HG03196 (cell line): ENCODE measurements at regions not wholly inside any gene's neighbourhood (a gene's known extent, or its start where the extent isn't known, plus 50 kb on each side); places are given as distances from the start of the nearest gene placed in this dataset.

ENCODE experiments used
- ATAC-seq: cut with Tn5 transposase; IDR thresholded peaks from one replicate; pipeline ENCODE4 v1.9.1; 2021; ENCODE audit not compliant: unreplicated experiment

- ATAC-seq, result no peak
These were observed 133.6 kb upstream of the C1orf174 start for GRCh38 chr1:4033713-4034112.

- no peak for ATAC-seq
These were observed 134.3 kb upstream of the C1orf174 start for GRCh38 chr1:4034318-4034887.

DNA sequence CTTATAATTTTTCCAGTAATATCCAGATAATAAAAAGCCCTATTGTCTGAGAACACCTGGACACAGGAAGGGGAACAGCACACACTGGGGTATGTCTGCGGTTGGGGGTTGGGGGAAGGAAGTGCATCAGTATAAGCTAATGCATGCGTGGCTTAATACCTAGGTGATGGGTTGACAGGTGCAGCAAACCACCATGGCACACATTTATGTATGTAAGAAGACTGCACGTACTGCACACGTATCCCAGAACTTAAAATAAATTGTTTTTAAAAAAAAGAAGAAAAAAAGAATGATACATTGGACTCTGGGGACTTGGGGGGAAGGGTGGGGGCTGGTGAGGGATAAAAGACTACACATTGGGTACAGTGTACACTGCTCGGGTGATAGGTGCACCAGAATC lies 144.9 kb upstream of the C1orf174 start:
- no peak for ATAC-seq

DNA sequence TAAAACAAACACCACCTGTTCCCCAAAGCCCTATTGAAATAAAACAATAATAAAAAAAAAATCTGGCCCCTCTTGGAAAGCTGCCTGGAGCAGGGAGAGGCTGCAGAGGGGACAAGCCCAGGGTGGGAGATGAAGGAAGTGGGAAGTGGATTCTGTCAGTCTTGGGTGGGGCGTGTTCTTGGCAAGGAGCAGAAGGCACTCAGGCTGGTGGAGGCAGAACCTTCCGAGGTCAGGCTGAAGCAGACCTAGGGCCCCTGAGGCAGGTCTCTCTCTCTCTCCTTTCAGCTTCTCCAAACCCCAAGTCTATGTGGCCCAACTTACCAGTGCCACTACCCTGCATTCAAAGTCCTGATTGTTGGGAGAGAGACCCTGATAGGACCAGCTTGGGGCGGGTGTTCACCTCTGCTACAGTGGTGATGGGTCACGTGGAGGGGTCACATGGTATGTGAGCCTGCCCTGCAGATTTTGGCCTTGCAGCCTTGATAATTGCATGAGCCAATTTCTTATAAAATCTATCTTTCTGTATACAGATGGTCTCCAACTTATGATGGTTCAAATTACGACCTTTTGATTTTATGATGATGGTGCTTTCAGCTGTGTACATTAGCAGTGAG lies 145.4 kb upstream of the C1orf174 start:
- ATAC-seq, result no peak

DNA sequence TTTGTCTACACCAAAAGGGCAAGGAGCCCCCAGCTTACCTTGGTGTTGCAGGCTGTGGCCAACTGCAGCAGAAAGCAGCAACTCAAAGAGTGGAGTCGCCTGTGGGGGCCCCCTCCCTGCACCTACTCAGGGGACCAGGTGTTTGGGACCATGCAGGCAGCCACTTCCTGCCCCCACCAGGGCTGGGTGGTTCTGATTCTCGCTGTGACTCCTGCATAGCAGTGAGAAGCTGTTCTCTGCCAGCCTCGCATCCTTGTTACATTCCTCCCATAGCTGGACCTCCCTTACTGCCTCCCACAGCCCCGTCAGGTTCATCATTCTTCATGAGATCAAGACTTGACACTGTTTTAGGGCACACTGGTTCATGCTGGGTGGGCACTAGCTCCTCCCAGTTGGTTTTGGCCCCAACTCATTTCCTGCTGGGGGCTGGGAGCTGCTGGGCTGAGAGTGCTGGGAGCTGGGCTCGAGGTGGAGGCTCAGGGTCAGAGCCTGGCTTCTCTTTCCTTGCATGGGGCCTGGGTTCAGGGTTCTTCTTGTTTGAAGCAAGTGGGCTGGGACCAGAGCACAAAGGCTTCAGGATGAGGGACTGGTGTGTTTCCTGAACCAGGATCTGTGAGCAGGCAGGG lies 146.9 kb upstream of the C1orf174 start:
- ATAC-seq, result no peak

- ATAC-seq, result no peak
These were observed 147.6 kb upstream of the C1orf174 start for GRCh38 chr1:4047666-4048065.

DNA sequence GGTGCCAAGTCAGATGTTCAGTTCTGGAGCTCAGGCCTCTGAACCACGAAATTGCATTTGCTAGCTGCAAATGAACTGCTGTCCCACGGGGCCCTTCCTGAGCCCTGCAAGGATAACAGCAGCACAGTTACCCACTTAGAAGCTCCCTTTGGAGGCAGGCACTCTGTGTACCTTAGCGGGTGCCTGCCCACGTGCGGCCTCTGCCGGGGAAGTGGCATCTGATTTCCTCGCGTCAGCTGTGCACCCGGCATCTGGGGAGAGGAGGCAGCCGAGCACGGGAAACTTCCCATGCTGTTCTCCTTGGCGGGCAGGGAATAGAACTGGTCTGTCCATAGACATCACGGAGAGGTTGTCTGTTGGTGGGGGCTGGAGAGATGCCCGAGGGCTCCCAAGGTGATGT lies 148.0 kb upstream of the C1orf174 start:
- ATAC-seq, result no peak

DNA sequence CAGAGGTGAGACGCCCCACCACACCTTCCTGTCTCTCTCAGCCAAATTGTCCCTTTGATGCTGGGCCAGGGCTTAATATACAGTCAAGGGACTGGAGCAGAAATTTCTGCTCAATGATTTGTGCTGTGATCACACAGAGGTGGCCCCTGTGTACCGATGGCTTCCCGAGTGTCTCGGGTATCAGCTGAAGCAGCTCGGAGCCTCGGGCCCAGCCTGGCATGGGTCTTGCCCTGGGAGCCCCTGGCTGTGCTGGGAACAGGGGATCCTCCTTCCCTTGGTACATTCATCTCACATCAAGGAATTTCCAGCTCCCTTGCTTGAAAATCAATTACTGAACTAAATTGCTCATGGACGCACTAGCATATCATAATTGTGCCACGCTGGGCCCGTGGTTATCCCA lies 148.8 kb upstream of the C1orf174 start:
- ATAC-seq, result no peak

GRCh38 chr1:4050998-4051397 lies 150.9 kb upstream of the C1orf174 start:
- ATAC-seq, result no peak

GRCh38 chr1:4052657-4053056 lies 152.6 kb upstream of the C1orf174 start:
- no peak for ATAC-seq

DNA sequence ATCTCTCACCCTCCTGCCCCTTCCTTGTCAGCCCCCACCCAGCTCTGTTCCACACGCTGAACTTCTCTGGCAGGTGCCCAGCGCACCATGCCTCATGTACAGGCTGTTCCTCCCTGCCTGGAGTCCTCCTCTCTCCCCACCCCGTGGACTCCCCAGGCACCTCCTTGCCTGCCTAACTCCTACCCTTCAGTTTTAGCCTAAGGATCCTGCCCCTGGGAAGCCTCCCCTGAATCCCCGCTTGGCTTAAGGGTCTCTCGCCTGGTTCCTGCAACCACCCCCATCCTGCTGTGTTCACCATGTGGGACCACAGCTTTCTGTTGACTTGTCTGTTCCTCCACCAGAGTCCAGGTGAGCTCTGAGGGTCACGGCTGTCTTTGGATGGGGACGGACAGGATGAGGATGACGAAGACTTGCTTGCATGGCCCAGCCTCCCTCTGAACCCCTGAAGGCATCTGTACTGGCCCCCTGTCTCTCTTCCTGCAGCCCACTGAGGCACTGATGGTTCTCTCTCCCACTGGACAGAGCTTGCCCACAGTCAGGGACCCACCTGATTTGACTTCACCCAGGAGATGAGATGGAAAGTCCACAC lies 153.2 kb upstream of the C1orf174 start:
- ATAC-seq, result no peak

DNA sequence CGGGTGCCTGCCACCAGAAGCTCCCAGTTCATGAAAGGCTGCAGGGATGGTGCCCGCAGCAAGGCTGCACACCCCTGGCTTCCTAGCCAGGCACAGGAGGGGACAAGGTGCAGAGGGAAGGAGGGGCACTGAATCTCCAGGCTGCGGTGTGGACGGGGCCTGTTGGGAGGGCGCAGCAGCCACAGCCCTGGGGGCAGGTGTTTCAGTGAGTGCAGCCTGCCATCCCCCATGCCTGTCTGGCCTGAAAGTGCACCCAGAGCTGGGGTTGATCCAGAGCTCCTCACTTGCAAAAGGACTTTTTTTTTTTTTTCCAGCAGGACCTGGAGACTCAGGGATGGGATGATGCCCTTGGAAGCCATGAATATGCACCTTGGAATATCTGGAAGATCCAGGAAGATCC lies 153.7 kb upstream of the C1orf174 start:
- ATAC-seq, result no peak

DNA sequence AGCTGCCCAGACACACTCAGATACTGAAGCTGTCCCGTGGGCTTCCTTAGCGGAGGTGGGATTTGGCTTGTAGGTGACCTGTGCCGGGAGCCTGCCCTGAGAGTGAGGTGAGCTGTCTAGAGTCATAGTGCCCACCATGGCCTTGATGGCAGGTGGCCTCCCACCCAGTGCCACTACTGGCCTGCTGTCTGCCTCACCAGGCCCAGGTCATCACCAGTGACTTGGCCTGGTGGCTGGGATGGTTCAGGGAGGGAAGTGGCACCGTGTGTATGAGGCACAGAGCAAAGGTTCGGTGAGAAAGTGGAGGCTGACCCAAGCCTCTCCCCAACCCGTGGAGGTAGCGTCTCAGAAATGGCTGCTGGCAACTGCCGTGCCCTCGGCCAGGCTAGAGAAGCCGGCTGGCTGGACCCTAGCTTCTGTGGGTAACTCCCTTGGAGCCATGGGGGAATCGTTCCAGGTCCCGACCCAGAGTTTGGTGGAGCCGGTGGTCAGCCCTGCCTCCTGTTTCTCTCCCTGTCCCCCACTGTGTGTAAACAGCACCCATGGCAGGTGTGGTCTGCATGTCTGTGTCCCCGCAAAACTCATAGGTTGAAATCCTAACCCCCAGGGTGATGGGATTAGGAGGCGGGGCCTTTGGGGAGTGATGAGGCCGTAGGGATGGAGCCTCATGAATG lies 155.4 kb upstream of the C1orf174 start:
- ATAC-seq, result no peak

DNA sequence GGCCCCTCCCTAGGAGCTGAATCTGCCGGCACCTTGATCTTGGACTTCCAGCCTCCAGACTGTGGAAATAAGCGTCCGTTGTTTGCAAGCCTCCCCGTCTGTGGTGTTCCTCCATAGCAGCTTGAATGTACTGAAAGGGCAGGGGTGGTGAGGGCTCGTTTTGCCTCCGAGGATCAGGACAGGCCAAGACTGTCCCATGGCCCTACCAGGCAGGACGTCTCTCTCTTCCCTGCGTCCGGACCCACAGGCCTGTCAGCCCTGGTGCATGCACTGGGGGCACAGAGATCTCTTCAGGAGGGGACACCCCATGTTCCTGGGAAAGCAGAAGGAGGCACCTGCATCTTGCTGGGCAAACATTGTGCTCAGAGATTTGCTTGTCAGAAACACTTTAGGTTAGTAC lies 156.3 kb upstream of the C1orf174 start:
- ATAC-seq, result no peak

GRCh38 chr1:4056989-4057388 lies 156.9 kb upstream of the C1orf174 start:
- no peak for ATAC-seq

GRCh38 chr1:4057603-4058002 lies 157.5 kb upstream of the C1orf174 start:
- ATAC-seq, result no peak

DNA sequence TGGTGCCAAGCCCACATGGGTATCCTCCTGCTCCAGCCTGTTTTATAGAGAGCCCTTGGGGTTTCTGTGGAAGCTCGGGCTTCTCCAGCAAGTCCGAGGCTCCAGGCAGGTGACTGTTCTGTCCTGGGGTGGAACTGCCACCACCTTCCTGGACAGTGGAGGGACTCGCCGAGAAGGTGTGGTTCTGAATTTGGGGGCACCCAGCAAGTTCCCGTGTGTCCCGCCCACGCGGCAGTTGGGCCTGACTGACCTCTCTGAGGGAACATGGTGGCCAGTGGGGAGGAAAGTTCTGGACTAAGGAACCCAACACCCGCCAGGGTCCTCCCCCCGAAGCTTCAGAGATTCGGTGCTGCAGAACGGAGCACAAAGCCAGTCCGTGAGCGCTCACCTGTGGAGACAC lies 158.1 kb upstream of the C1orf174 start:
- no peak for ATAC-seq

GRCh38 chr1:4058706-4059105 lies 158.6 kb upstream of the C1orf174 start:
- ATAC-seq, result no peak

DNA sequence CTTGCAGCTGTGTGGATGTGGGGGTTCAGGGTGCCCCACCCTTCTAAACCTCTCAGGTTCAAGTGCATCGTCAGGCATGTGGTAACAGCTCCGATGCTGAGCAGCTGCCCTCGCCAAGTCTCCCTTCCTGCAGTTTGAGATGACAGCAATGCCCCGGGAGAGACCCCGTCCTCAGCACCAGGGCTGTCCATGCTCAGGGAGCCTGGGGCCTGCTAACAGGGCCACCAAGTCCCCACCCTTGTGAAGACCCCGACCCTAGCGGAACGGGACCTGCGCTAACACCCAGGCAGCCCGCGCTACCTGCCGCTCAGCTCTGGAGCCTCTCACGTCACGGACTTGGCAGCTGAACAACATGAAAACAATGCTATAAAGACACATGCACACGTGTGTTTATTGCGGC lies 159.2 kb upstream of the C1orf174 start:
- no peak for ATAC-seq

DNA sequence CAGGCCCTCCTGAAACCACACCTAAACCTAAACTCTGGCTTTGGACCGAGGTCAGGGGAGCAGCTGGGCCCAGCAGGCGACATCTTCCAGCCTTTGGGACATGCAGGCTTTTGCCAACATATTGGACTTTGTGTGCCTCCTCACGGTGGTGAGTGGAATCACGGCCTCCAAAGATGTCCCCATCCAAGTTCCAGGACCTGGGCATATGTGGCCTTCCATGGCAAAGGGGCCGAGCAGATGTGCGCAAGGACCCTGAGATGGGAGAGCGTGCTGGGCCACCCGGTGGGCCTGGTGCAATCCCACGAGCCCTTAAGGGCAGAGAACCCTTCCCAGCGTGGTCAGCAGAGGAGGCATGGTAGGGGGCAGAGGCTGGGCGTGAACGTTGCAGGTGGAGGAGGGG lies 160.8 kb upstream of the C1orf174 start:
- ATAC-seq, result no peak

DNA sequence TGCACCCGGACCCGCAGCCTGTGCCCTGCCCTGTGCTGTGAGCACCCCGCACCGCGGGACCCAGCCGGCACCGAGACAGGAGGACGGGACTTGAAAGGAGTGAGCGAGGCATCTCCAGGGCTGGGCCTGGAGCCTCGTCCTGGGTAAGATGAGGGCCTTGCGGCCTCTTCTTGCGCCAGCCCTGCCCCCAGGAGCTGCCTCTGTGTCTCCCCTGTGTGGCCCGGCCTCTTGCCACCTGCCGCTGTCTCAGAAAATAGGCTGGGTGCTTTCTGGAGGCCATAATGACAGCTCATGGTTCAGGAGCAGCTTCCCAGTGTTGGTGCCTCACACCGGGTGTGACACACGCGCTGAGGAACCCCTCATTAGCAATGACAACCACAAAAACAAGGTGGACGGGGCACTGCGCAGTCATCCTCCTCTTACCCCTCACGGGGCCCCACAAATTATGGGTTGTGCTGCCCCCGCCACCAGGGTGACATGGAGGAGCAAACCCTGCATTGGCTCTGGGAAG lies 161.5 kb upstream of the C1orf174 start:
- no peak for ATAC-seq

DNA sequence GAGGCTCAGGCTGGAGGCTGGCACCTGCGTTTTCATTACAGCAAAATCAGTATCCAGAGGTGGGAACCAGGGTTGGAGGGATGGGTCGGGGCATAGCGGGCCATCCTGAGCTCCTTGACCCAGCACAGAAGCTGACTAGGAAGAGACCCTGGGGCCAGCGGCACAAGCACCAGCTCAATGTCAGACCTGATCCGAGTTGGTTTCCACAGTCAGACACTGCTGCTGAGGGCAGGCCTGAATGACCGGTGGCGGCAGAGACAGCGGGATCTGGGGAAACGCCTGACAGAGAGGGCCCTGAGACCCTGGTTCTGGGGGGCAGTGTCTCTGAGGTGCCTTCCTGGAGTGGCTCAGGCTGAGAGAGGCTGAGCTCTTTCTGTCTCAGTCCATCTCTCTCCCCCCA lies 162.0 kb upstream of the C1orf174 start:
- ATAC-seq, result no peak
